ENCODE measurements at regions not wholly inside any gene's neighbourhood (a gene's known extent, or its start where the extent isn't known, plus 50 kb on each side); places are given as distances from the start of the nearest gene placed in this dataset.

DNA sequence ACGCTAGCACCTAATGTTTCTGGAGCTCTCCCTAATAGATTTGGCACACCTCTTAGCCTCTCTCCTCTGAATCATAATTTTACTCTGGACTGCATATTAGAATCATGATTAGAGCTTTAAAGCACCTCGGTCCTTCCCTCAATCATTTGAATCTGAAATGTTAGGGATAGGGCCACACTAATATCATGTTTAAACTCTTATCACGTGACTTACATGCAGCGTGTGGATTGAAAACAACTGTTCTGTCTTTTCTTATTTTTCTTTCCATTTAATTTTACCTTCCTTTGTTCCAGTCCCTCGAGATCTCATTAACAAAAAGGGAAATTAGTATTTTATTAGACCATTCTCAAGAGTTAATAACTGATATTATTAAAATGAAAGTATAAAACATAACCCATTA lies 762.5 kb upstream of the FLRT2 start:
- Histone ChIP-seq H3K36me3 (ENCODE audit: control insufficient read depth, insufficient read depth, low read length) (no peaks in the 10 kb centered on the region), H3K27me3 (replicated peaks; ENCODE audit: control insufficient read depth, insufficient read depth, low read length) (no peaks in the 10 kb centered on the region), H3K4me3 (ENCODE audit: low read depth, low read length) (no peak overlapping the region), H3K9me3 (no peaks in the 10 kb centered on the region), H3K4me1 (no peaks in the 10 kb centered on the region)
- ChIA-PET POLR2A (no interaction called here), CTCF (no interaction called here)
- H3K4me1 Mint-ChIP-seq (ENCODE audit: low read depth, unreplicated experiment), result no peaks in the 10 kb centered on the region
- no peak for TF ChIP-seq CTCF (IDR thresholded peaks at IDR 0.05; ENCODE audit: insufficient read depth in 1 of 2, low read depth in 1 of 2, low read length in 1 of 2, severe bottlenecking in 1 of 2, unreplicated experiment in 1 of 2)
- BruUV-seq (replicated peaks), result no TSS peak
- intact Hi-C loops (cut with micrococcal nuclease; ENCODE audit: unreplicated experiment), result no loop called here
- no peaks in the 10 kb centered on the region for H3K36me3 Mint-ChIP-seq (ENCODE audit: insufficient read depth, unreplicated experiment)
- H3K4me3 Mint-ChIP-seq (ENCODE audit: unreplicated experiment), result no peak overlapping the region
- no peak overlapping the region for H3K27ac Mint-ChIP-seq (ENCODE audit: unreplicated experiment)
- no peaks in the 10 kb centered on the region for H3K27me3 Mint-ChIP-seq (ENCODE audit: insufficient read depth, unreplicated experiment)
- DNase-seq, result no peak
- H3K9me3 Mint-ChIP-seq (ENCODE audit: unreplicated experiment), result no peaks in the 10 kb centered on the region

GRCh38 chr14:84770030-84770429 lies 759.9 kb upstream of the FLRT2 start:
- CTCF ChIA-PET, result no interaction called here
- Histone ChIP-seq H3K4me3 (ENCODE audit: low read depth, low read length) (no peak overlapping the region), H3K9me3 (no peaks in the 10 kb centered on the region), H3K4me1 (no peaks in the 10 kb centered on the region), H3K36me3 (ENCODE audit: control insufficient read depth, insufficient read depth, low read length) (no peaks in the 10 kb centered on the region), H3K27me3 (replicated peaks; ENCODE audit: control insufficient read depth, insufficient read depth, low read length) (no peaks in the 10 kb centered on the region)
- POLR2A ChIA-PET, result no interaction called here
- DNase-seq, result no peak
- Mint-ChIP-seq H3K36me3 (ENCODE audit: insufficient read depth, unreplicated experiment) (no peaks in the 10 kb centered on the region), H3K4me3 (ENCODE audit: unreplicated experiment) (no peak overlapping the region), H3K4me1 (ENCODE audit: low read depth, unreplicated experiment) (no peaks in the 10 kb centered on the region), H3K9me3 (ENCODE audit: unreplicated experiment) (peaks cover 9% of the 10 kb centered on the region), H3K27me3 (ENCODE audit: insufficient read depth, unreplicated experiment) (peaks cover 2% of the 10 kb centered on the region), H3K27ac (ENCODE audit: unreplicated experiment) (no peak overlapping the region)
- no TSS peak for BruUV-seq (replicated peaks)
- intact Hi-C loops (cut with micrococcal nuclease; ENCODE audit: unreplicated experiment), result no loop called here
- TF ChIP-seq CTCF (IDR thresholded peaks at IDR 0.05; ENCODE audit: insufficient read depth in 1 of 2, low read depth in 1 of 2, low read length in 1 of 2, severe bottlenecking in 1 of 2, unreplicated experiment in 1 of 2), result no peak

DNA sequence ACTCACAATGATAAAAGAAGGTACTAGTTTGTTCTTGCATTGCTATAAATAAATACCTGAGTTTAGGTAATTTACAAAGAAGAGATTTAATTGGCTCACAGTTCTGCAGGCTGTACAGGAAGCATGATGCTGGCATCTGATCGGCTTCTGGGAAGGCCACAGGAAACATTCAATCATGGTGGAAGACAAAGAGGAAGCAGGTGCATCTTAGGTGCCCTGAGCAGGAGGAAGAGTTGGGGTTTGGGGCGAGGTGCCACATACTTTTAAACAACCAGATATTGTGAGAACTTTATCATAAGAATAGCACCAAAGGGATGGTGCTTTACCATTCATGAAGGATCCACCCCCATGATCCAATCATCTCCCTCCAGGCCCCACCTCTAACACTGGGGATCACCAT lies 752.6 kb upstream of the FLRT2 start:
- no peaks in the 10 kb centered on the region for H3K4me1 Mint-ChIP-seq (ENCODE audit: low read depth, unreplicated experiment)
- CTCF ChIA-PET, result no interaction called here

More for the DNA sequence above, 752.6 kb upstream of the FLRT2 start:
- Mint-ChIP-seq H3K36me3 (ENCODE audit: insufficient read depth, unreplicated experiment) (no peaks in the 10 kb centered on the region), H3K27me3 (ENCODE audit: insufficient read depth, unreplicated experiment) (peaks cover 2% of the 10 kb centered on the region), H3K4me3 (ENCODE audit: unreplicated experiment) (no peak overlapping the region), H3K9me3 (ENCODE audit: unreplicated experiment) (peaks cover 9% of the 10 kb centered on the region), H3K27ac (ENCODE audit: unreplicated experiment) (no peak overlapping the region)
- Histone ChIP-seq H3K4me1 (no peaks in the 10 kb centered on the region), H3K27me3 (replicated peaks; ENCODE audit: control insufficient read depth, insufficient read depth, low read length) (no peaks in the 10 kb centered on the region), H3K4me3 (ENCODE audit: low read depth, low read length) (no peak overlapping the region), H3K36me3 (ENCODE audit: control insufficient read depth, insufficient read depth, low read length) (no peaks in the 10 kb centered on the region), H3K9me3 (no peaks in the 10 kb centered on the region)
- DNase-seq, result no peak
- intact Hi-C loops (cut with micrococcal nuclease; ENCODE audit: unreplicated experiment), result no loop called here
- no peak for TF ChIP-seq CTCF (IDR thresholded peaks at IDR 0.05; ENCODE audit: insufficient read depth in 1 of 2, low read depth in 1 of 2, low read length in 1 of 2, severe bottlenecking in 1 of 2, unreplicated experiment in 1 of 2)
- POLR2A ChIA-PET, result no interaction called here
- no TSS peak for BruUV-seq (replicated peaks)

Data from Caco-2 (cell line).